Tibial nerve (tissue), 4 donors: ENCODE measurements at regions not wholly inside any gene's neighbourhood (a gene's known extent, or its start where the extent isn't known, plus 50 kb on each side); places are given as distances from the start of the nearest gene placed in this dataset.
A peak's percentile ranks its signal among the peaks of the same experiment; 100 is the strongest.

Experiments used
- DNase-seq, 2 donors: peaks; one replicate each; pipeline ENCODE4 v3.0.0-alpha.2; 2019; ENCODE audit warnings: low spot score in 2 of 2
- H3K27ac ChIP-seq, 4 donors: fragments of 200-600 bp; sonication (generic) in 3 of 4; one replicate each; pipeline ENCODE4 v1.5.1; 2017 to 2019; ENCODE audit warnings: mild to moderate bottlenecking in 1 of 4
- H3K27me3 ChIP-seq, 2 donors: fragments of 200-600 bp; sonication (generic) in 1 of 2; one replicate each; pipeline versions ENCODE4 v1.5.1 to v1.6.0; 2017 to 2019
- H3K36me3 ChIP-seq, 3 donors: fragments of 200-600 bp; sonication (generic); one replicate each; pipeline ENCODE4 v1.5.1; 2018 to 2019
- H3K4me1 ChIP-seq, 4 donors: fragments of 200-600 bp; sonication (generic) in 3 of 4; one replicate each; pipeline ENCODE4 v1.5.1; 2017 to 2019
- H3K4me3 ChIP-seq, 4 donors: fragments of 200-600 bp; sonication (generic) in 3 of 4; one replicate each; pipeline ENCODE4 v1.5.1; 2017 to 2019; ENCODE audit warnings: mild to moderate bottlenecking in 1 of 4, moderate library complexity in 1 of 4
- H3K9me3 ChIP-seq, 4 donors: fragments of 200-600 bp; sonication (generic) in 3 of 4; one replicate each; pipeline ENCODE4 v1.5.1; 2017 to 2019
- EP300 ChIP-seq, 2 donors: sonication (generic); formaldehyde crosslinking; IDR thresholded peaks; one replicate each; pipeline ENCODE4 v1.6.1; 2017; ENCODE audit warnings: antibody characterized with exemption in 2 of 2, mild to moderate bottlenecking in 1 of 2
- POLR2A ChIP-seq, 2 donors: fragments of 450-650 bp; IDR thresholded peaks; one replicate each; pipeline ENCODE4 v1.6.1; 2017; ENCODE audit warnings: antibody characterized with exemption in 2 of 2, mild to moderate bottlenecking in 2 of 2, moderate library complexity in 2 of 2
- WGBS, 2 donors: methylation state at CpG; one replicate each; pipeline ENCODE4 v1.1.5; 2018; 5-methylcytosine and 5-hydroxymethylcytosine counted together
- TF ChIP-seq, protein P1 (sequence below), 5 experiments: fragments of 200-600 bp in 3 of 5; fragments of 450-650 bp in 2 of 5; sonication (generic) in 3 of 5; IDR thresholded peaks; one replicate each; pipeline ENCODE4 v1.5.1; 2016 to 2019; ENCODE audit warnings: antibody characterized with exemption in 5 of 5, mild to moderate bottlenecking in 3 of 5, moderate library complexity in 2 of 5

DNA sequence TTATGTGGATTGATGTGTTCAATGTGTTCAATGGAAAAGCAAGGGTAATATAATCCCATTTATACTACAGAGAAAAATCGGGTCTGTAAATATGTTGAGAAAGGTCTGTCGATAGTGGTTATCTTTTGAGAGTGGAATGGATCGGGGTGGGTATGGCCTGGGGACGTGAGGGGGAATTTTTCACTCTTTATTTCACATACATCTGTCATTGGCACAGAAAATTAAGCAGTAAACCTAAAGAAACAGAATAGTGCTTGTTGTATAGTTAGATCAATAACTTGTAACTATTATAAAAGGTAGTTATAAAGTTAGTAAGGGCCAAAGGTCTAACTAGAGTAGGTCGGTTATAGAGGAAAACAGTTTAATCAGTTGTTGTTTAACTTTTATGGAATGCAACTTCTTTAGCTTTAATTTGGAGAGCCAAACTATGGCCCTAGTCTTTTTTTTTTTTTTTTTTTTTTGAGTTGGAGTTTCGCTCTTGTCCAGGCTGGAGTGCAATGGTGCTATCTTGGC, 66.1 kb upstream of the ABL1 start:
- H3K9me3 ChIP-seq, result no peaks in the 10 kb centered on the region
- peaks cover 0 to 57% (median 17%) of the 10 kb centered on the region in 4 donors for H3K4me1 ChIP-seq
- no peaks in the 10 kb centered on the region for H3K36me3 ChIP-seq
- no peak overlapping the region for H3K4me3 ChIP-seq
- H3K27me3 ChIP-seq, result no peaks in the 10 kb centered on the region
- WGBS, 2 donors, result 68 to 79% methylated on average over 6 of the region's 6 CpGs
- no peak for DNase-seq
- TF ChIP-seq EP300 (IDR thresholded peaks at IDR 0.05) (no peak), POLR2A (IDR thresholded peaks at IDR 0.05) (no peak)
- TF ChIP-seq, protein P1, sequence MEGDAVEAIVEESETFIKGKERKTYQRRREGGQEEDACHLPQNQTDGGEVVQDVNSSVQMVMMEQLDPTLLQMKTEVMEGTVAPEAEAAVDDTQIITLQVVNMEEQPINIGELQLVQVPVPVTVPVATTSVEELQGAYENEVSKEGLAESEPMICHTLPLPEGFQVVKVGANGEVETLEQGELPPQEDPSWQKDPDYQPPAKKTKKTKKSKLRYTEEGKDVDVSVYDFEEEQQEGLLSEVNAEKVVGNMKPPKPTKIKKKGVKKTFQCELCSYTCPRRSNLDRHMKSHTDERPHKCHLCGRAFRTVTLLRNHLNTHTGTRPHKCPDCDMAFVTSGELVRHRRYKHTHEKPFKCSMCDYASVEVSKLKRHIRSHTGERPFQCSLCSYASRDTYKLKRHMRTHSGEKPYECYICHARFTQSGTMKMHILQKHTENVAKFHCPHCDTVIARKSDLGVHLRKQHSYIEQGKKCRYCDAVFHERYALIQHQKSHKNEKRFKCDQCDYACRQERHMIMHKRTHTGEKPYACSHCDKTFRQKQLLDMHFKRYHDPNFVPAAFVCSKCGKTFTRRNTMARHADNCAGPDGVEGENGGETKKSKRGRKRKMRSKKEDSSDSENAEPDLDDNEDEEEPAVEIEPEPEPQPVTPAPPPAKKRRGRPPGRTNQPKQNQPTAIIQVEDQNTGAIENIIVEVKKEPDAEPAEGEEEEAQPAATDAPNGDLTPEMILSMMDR (IDR thresholded peaks at IDR 0.05), result no peak
- peak overlapping the region in 2 of 4 donors; percentile 60 to 74 for H3K27ac ChIP-seq

DNA sequence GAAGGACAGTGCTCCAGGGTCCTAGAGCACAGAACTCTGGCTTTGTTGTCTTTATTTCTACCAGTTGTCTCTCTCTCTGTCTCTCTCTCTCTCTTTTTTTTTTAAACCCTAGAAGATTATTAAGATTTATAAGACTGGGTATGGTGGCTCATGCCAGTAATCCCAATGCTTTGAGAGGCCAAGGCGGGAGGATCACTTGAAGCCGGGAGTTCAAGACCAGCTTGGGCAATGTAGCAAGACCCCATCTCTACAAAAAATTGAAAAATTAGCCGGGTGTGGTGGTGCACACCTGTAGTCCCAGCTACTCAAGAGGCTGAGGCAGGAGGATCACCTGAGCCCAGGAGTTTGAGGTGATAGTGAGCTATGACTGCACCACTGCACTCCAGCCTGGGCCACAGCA, 65.0 kb upstream of the ABL1 start:
- 91 to 96% methylated on average over 3 of the region's 3 CpGs for WGBS, 2 donors
- peaks cover 0 to 46% (median 17%) of the 10 kb centered on the region in 4 donors for H3K4me1 ChIP-seq
- no peak for DNase-seq
- TF ChIP-seq EP300 (IDR thresholded peaks at IDR 0.05) (no peak), POLR2A (IDR thresholded peaks at IDR 0.05) (no peak)
- TF ChIP-seq, protein P1 (IDR thresholded peaks at IDR 0.05), result no peak
- H3K4me3 ChIP-seq, result no peak overlapping the region
- no peaks in the 10 kb centered on the region for H3K27me3 ChIP-seq
- H3K36me3 ChIP-seq, result no peaks in the 10 kb centered on the region
- peaks cover 0 to 2% (median 0%) of the 10 kb centered on the region in 4 donors for H3K9me3 ChIP-seq
- peak overlapping the region in 2 of 4 donors; percentile 13 to 74 for H3K27ac ChIP-seq

GRCh38 chr9:130770679-130771442, 64.2 kb upstream of the ABL1 start:
- TF ChIP-seq, protein P1 (IDR thresholded peaks at IDR 0.05), result peak; percentile 43 to 86 (median 55)
- TF ChIP-seq EP300 (IDR thresholded peaks at IDR 0.05) (peak in 1 of 2 donors; percentile 8), POLR2A (IDR thresholded peaks at IDR 0.05) (no peak)
- H3K36me3 ChIP-seq, result no peaks in the 10 kb centered on the region
- no peaks in the 10 kb centered on the region for H3K27me3 ChIP-seq
- DNase-seq, result no peak
- peaks cover 0 to 10% (median 3%) of the 10 kb centered on the region in 4 donors for H3K9me3 ChIP-seq
- peaks cover 0 to 38% (median 12%) of the 10 kb centered on the region in 4 donors for H3K4me1 ChIP-seq
- no peak overlapping the region for H3K27ac ChIP-seq
- H3K4me3 ChIP-seq, result no peak overlapping the region
- WGBS, 2 donors, result 51 to 54% methylated on average over 2 of the region's 2 CpGs

GRCh38 chr9:130772185-130772584, 62.9 kb upstream of the ABL1 start:
- Histone ChIP-seq H3K4me1 (peaks cover 0 to 25% (median 1%) of the 10 kb centered on the region in 4 donors), H3K4me3 (no peak overlapping the region), H3K27me3 (no peaks in the 10 kb centered on the region), H3K9me3 (peaks cover 0 to 13% (median 3%) of the 10 kb centered on the region in 4 donors), H3K36me3 (no peaks in the 10 kb centered on the region), H3K27ac (peak overlapping the region in 1 of 4 donors; percentile 14)
- 83 to 86% methylated on average over 3 of the region's 3 CpGs for WGBS, 2 donors
- no peak for DNase-seq
- TF ChIP-seq, protein P1 (IDR thresholded peaks at IDR 0.05), result no peak
- no peak for TF ChIP-seq POLR2A (IDR thresholded peaks at IDR 0.05)
- no peak for TF ChIP-seq EP300 (IDR thresholded peaks at IDR 0.05)

DNA sequence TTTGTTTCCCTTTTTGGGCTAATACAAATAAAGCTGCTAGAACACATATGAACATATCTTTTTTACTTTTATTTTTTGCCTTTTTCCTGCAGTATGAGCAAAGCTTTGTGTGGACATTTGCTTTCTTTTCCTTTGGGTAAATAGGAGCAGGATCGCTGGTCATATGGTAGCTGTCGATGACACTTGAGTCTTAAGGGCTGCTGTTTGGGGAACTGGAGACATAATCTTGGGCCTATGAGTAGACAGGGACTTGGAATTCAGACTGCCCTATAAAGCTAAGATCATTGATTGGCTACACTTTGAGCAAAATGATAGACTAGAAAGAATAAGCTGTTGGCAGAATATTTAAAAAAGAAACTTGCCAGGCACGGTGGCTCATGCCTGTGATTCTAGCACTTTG, 60.9 kb upstream of the ABL1 start:
- H3K4me1 ChIP-seq, result peaks cover 0 to 14% (median 0%) of the 10 kb centered on the region in 4 donors
- H3K9me3 ChIP-seq, result peaks cover 0 to 13% (median 3%) of the 10 kb centered on the region in 4 donors
- no peak overlapping the region for H3K27ac ChIP-seq
- no peak overlapping the region for H3K4me3 ChIP-seq
- DNase-seq, result no peak
- H3K27me3 ChIP-seq, result no peaks in the 10 kb centered on the region
- TF ChIP-seq EP300 (IDR thresholded peaks at IDR 0.05) (no peak), POLR2A (IDR thresholded peaks at IDR 0.05) (no peak)
- TF ChIP-seq, protein P1 (IDR thresholded peaks at IDR 0.05), result no peak
- WGBS, 2 donors, result 81 to 89% methylated on average over 3 of the region's 3 CpGs
- H3K36me3 ChIP-seq, result no peaks in the 10 kb centered on the region
